Esophagus muscularis mucosa (tissue), 4 donors: ENCODE measurements at regions not wholly inside any gene's neighbourhood (a gene's known extent, or its start where the extent isn't known, plus 50 kb on each side); places are given as distances from the start of the nearest gene placed in this dataset.

Source experiments
- DNase-seq: peaks from one replicate; pipeline ENCODE4 v3.0.0-alpha.2; 2017; ENCODE audit errors: extremely low spot score
- H3K27ac ChIP-seq, 4 donors: fragments of 200-600 bp; sonication (generic); replicated peaks in 1 of 4; 1 replicate in 3 of 4; 2 replicates in 1 of 4; pipeline ENCODE4 v1.5.1; 2016 to 2019; ENCODE audit warnings: mild to moderate bottlenecking in 1 of 4
- H3K27me3 ChIP-seq, 4 donors: fragments of 200-600 bp; sonication (generic); one replicate each; pipeline versions ENCODE4 v1.5.1 to v1.6.0; 2016 to 2019
- H3K36me3 ChIP-seq, 4 donors: fragments of 200-600 bp; sonication (generic); one replicate each; pipeline ENCODE4 v1.5.1; 2016 to 2019
- H3K4me1 ChIP-seq, 4 donors: fragments of 200-600 bp; sonication (generic); one replicate each; pipeline ENCODE4 v1.5.1; 2016 to 2019
- H3K4me3 ChIP-seq, 4 donors: fragments of 200-600 bp; sonication (generic); 1 replicate in 2 of 4; 2 replicates in 2 of 4; pipeline ENCODE4 v1.5.1; 2016 to 2019; ENCODE audit warnings: mild to moderate bottlenecking in 4 of 4, moderate library complexity in 1 of 4
- H3K9me3 ChIP-seq, 4 donors: fragments of 200-600 bp; sonication (generic); 1 replicate in 3 of 4; 2 replicates in 1 of 4; pipeline ENCODE4 v1.5.1; 2016 to 2019
- EP300 ChIP-seq: sonication (generic); formaldehyde crosslinking; IDR thresholded peaks from one replicate; pipeline ENCODE4 v1.6.1; 2017; ENCODE audit warnings: antibody characterized with exemption
- POLR2A ChIP-seq: fragments of 450-650 bp; IDR thresholded peaks from one replicate; pipeline ENCODE4 v1.6.1; 2017; ENCODE audit warnings: antibody characterized with exemption, moderate library complexity, mild to moderate bottlenecking, low read depth
- POLR2AphosphoS5 ChIP-seq, 2 donors: sonication (generic); formaldehyde crosslinking; IDR thresholded peaks; one replicate each; pipeline ENCODE4 v1.6.1; 2017; ENCODE audit warnings: antibody characterized with exemption in 2 of 2
- WGBS: methylation state at CpG from one replicate; pipeline ENCODE4 v1.1.5; 2018; 5-methylcytosine and 5-hydroxymethylcytosine counted together
- intact Hi-C: fragments of 100-400 bp; cut with DNase I; formaldehyde crosslinking; loops from one replicate; pipeline ENCODE4 v1.15.1; 2023
- TF ChIP-seq, protein P1 (sequence below), 3 experiments: fragments of 200-600 bp in 2 of 3; fragments of 450-650 bp in 1 of 3; sonication (generic) in 2 of 3; IDR thresholded peaks; one replicate each; pipeline ENCODE4 v1.5.1; 2017 to 2019; ENCODE audit warnings: antibody characterized with exemption in 3 of 3, mild to moderate bottlenecking in 2 of 3, moderate library complexity in 1 of 3

DNA sequence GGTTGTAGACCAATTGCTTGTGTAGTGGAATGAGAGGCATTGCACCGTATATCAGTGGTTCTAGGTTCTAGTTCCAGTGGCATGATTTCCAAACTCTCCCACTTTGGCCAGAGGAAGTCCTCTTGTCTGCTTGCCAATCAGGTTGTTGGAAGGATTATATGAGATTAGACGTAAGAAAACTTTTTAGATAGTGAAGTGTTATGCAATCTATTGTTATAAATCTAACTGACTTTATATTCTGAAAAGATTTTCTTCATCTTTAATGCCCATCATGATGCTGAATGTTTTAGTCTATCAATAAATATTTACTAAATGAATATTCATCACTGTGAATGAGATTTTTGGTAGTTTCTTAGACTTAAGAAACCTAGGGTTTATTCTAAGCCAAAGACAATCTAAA lies 152.6 kb downstream of the TFPI2 start:
- no peak for DNase-seq
- no peak for TF ChIP-seq EP300
- TF ChIP-seq, protein P1, sequence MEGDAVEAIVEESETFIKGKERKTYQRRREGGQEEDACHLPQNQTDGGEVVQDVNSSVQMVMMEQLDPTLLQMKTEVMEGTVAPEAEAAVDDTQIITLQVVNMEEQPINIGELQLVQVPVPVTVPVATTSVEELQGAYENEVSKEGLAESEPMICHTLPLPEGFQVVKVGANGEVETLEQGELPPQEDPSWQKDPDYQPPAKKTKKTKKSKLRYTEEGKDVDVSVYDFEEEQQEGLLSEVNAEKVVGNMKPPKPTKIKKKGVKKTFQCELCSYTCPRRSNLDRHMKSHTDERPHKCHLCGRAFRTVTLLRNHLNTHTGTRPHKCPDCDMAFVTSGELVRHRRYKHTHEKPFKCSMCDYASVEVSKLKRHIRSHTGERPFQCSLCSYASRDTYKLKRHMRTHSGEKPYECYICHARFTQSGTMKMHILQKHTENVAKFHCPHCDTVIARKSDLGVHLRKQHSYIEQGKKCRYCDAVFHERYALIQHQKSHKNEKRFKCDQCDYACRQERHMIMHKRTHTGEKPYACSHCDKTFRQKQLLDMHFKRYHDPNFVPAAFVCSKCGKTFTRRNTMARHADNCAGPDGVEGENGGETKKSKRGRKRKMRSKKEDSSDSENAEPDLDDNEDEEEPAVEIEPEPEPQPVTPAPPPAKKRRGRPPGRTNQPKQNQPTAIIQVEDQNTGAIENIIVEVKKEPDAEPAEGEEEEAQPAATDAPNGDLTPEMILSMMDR (IDR thresholded peaks at IDR 0.05) = no peak
- no peak for TF ChIP-seq POLR2A
- TF ChIP-seq POLR2AphosphoS5 (IDR thresholded peaks at IDR 0.05) = no peak
- 78% methylated on average over 2 of the region's 2 CpGs for WGBS
- Histone ChIP-seq H3K9me3 (no peaks in the 10 kb centered on the region), H3K4me3 (no peak overlapping the region), H3K4me1 (no peaks in the 10 kb centered on the region), H3K27ac (no peak overlapping the region), H3K27me3 (no peaks in the 10 kb centered on the region), H3K36me3 (no peaks in the 10 kb centered on the region)
- intact Hi-C loops = no loop called here

DNA sequence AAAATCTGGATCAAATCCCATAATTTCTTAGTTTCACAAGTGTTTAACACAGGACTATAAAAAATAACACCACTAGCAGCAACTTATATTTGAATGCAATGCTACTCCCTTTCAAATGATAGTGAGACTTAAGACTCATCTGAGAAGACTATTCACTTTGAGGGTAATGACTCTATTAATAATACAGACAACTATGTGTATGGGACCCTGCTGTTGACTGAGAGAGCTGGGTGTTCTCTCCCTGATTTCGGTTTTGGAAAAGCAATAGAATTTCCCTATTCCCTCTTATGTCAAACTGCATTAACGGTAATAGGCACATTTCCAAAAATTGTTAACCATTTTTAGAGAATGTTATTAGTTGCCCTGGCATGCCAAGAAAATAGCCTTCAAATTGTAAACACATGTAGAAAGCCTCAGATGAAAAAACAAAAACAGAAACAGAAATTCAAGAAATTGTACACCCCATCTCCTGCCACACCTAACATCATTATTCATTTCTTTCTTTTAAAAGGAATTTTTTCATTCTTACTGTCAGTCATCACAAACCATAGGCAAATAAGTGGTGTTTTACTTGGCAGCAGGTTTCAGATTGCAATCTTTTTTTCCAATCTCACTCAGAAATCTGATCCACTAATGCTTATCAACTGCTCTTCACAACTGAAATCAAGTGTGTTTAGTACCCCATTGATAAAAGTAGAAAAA lies 153.7 kb downstream of the TFPI2 start:
- TF ChIP-seq POLR2A (no peak), POLR2AphosphoS5 (IDR thresholded peaks at IDR 0.05) (no peak), EP300 (no peak)
- TF ChIP-seq, protein P1 (IDR thresholded peaks at IDR 0.05) = no peak
- H3K27me3 ChIP-seq = no peaks in the 10 kb centered on the region

DNA sequence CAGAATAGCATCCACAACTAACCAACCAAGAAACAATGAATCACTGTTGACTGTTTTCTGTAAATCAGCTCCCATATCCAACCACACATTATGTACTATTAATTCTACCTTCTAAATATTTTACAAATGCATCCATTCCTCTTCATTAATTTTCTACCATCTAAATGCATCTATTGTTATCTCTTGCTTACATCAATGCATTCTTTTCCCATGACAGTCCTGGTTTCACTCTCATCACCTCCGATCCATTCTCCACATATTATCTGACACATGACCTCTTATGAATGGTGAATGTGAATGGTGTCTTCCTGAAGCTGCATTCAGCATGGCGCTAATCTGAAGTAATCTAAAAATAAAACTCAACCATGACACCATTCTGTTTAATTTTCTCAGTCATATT lies 153.8 kb upstream of the CALCR start:
- no peaks in the 10 kb centered on the region for H3K9me3 ChIP-seq
- no peak for DNase-seq
- H3K4me1 ChIP-seq = no peaks in the 10 kb centered on the region
- no peak overlapping the region for H3K27ac ChIP-seq
- no peak overlapping the region for H3K4me3 ChIP-seq
- intact Hi-C loops = no loop called here
- TF ChIP-seq EP300 (no peak), POLR2A (no peak), POLR2AphosphoS5 (IDR thresholded peaks at IDR 0.05) (no peak)
- TF ChIP-seq, protein P1 (IDR thresholded peaks at IDR 0.05) = no peak
- peaks cover 0 to 3% (median 0%) of the 10 kb centered on the region in 4 donors for H3K27me3 ChIP-seq
- 84% methylated on average over 2 of the region's 2 CpGs for WGBS
- H3K36me3 ChIP-seq = no peaks in the 10 kb centered on the region

More for the DNA sequence above, 153.7 kb downstream of the TFPI2 start:
- Histone ChIP-seq H3K4me1 (no peaks in the 10 kb centered on the region), H3K27ac (no peak overlapping the region), H3K36me3 (no peaks in the 10 kb centered on the region), H3K9me3 (no peaks in the 10 kb centered on the region), H3K4me3 (no peak overlapping the region)
- no peak for DNase-seq
- 79% methylated on average over 2 of the region's 2 CpGs for WGBS
- intact Hi-C loops = no loop called here

DNA sequence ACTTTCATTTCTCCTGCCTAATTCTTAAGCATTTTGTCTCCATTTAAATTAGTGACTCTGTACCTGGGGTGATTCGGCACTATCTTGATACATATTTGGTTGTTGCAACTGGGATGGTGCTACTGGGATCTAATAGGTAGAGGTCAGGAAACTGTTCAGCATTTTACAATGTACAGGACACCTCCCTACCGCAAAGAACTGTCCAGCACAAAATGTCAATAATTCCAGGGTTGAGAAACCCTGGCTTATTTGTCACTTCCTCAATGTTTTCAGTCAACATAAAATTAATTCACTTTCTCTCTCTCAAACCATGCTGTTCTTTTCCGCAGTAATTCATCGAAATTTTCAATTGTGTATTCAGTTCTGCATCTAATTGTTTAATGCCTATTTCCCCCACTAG lies 151.4 kb upstream of the CALCR start:
- no peaks in the 10 kb centered on the region for H3K4me1 ChIP-seq
- no peak for DNase-seq
- TF ChIP-seq POLR2A (no peak), POLR2AphosphoS5 (IDR thresholded peaks at IDR 0.05) (no peak), EP300 (no peak)
- TF ChIP-seq, protein P1 (IDR thresholded peaks at IDR 0.05) = no peak
- 84% methylated on average over 4 of the region's 4 CpGs for WGBS
- H3K9me3 ChIP-seq = no peaks in the 10 kb centered on the region
- intact Hi-C loops = no loop called here
- H3K27me3 ChIP-seq = peaks cover 0 to 3% (median 0%) of the 10 kb centered on the region in 4 donors
- no peaks in the 10 kb centered on the region for H3K36me3 ChIP-seq
- H3K27ac ChIP-seq = no peak overlapping the region
- H3K4me3 ChIP-seq = no peak overlapping the region
